ENCODE measurements at regions not wholly inside any gene's neighbourhood (a gene's known extent, or its start where the extent isn't known, plus 50 kb on each side); places are given as distances from the start of the nearest gene placed in this dataset.

DNA sequence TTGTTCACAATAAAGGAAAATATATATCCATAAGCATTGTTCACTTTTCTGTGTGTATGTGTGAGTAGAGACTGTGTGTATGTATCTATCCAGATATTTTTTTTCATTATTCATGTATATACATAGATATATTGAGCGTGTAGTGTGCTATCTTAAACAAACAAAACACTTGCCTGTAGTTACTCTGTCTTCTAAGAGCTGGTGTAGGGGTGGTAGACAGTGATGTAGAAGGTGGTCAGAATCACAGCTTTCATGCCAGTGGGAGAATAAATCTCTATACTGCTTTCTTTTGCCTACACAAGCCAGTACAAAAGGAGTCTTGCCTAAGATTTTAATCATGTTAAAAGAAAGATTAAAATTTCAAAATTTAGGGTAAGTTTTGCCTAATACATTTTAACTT, 122.0 kb downstream of the UCHL5 start:
- TF ChIP-seq, protein P1, sequence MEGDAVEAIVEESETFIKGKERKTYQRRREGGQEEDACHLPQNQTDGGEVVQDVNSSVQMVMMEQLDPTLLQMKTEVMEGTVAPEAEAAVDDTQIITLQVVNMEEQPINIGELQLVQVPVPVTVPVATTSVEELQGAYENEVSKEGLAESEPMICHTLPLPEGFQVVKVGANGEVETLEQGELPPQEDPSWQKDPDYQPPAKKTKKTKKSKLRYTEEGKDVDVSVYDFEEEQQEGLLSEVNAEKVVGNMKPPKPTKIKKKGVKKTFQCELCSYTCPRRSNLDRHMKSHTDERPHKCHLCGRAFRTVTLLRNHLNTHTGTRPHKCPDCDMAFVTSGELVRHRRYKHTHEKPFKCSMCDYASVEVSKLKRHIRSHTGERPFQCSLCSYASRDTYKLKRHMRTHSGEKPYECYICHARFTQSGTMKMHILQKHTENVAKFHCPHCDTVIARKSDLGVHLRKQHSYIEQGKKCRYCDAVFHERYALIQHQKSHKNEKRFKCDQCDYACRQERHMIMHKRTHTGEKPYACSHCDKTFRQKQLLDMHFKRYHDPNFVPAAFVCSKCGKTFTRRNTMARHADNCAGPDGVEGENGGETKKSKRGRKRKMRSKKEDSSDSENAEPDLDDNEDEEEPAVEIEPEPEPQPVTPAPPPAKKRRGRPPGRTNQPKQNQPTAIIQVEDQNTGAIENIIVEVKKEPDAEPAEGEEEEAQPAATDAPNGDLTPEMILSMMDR (IDR thresholded peaks at IDR 0.05), result no peak
- Mint-ChIP-seq H3K36me3 (ENCODE audit: low read depth) (no peaks in the 10 kb centered on the region), H3K4me1 (ENCODE audit: low read depth) (no peaks in the 10 kb centered on the region), H3K27ac (no peak overlapping the region), H3K27me3 (ENCODE audit: insufficient read depth) (no peaks in the 10 kb centered on the region; the same call in 1 of the 2 replicates), H3K4me3 (no peak overlapping the region), H3K9me3 (no peaks in the 10 kb centered on the region)
- no peak for DNase-seq

DNA sequence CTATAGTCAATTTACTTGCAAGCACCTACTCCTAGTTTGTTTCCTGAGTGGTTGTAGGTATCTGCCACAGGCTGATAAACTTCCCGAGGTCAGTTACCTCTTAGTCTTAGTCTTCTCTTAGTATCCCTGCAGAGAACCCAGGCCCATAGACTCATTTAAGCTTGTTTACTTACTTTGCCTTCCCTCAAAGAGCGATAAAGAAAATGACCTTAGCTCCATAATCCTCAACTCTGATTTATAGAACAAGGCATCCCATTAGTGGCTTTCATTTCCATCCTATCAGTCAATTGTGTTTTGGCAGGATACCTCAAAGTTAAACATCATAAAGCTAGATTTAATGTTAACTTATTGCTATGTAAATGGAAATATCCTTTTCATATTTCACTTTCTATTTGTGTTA, 119.7 kb downstream of the UCHL5 start:
- TF ChIP-seq, protein P1 (IDR thresholded peaks at IDR 0.05), result no peak
- H3K27ac Mint-ChIP-seq, result no peak overlapping the region
- no peaks in the 10 kb centered on the region; the same call in 1 of the 2 replicates for H3K27me3 Mint-ChIP-seq (ENCODE audit: insufficient read depth)
- H3K9me3 Mint-ChIP-seq, result no peaks in the 10 kb centered on the region
- H3K4me1 Mint-ChIP-seq (ENCODE audit: low read depth), result no peaks in the 10 kb centered on the region
- H3K36me3 Mint-ChIP-seq (ENCODE audit: low read depth), result no peaks in the 10 kb centered on the region
- DNase-seq, result no peak
- H3K4me3 Mint-ChIP-seq, result no peak overlapping the region

DNA sequence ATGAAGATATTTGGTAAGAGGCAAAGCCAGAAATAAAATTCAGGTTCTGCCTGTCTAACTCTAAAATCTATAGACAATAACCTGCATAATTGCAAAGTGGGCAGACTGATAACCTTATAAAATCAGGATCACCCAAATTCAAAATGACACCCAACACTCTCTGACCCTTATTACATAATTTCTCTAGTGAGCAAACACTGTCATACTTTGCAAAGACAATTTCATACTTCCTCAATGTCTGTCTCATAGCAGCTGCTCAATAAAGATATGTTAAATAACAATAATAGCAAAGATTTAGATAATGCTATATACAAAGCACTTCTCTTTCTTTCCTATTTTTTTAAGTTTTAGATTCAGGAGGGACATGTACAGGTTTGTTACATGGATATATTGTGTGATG, 118.5 kb downstream of the UCHL5 start:
- no peak overlapping the region for H3K27ac Mint-ChIP-seq
- H3K4me1 Mint-ChIP-seq (ENCODE audit: low read depth), result no peaks in the 10 kb centered on the region
- H3K9me3 Mint-ChIP-seq, result no peaks in the 10 kb centered on the region
- H3K27me3 Mint-ChIP-seq (ENCODE audit: insufficient read depth), result no peaks in the 10 kb centered on the region; the same call in 1 of the 2 replicates
- H3K4me3 Mint-ChIP-seq, result no peak overlapping the region
- no peak for DNase-seq
- H3K36me3 Mint-ChIP-seq (ENCODE audit: low read depth), result no peaks in the 10 kb centered on the region
- TF ChIP-seq, protein P1 (IDR thresholded peaks at IDR 0.05), result no peak

DNA sequence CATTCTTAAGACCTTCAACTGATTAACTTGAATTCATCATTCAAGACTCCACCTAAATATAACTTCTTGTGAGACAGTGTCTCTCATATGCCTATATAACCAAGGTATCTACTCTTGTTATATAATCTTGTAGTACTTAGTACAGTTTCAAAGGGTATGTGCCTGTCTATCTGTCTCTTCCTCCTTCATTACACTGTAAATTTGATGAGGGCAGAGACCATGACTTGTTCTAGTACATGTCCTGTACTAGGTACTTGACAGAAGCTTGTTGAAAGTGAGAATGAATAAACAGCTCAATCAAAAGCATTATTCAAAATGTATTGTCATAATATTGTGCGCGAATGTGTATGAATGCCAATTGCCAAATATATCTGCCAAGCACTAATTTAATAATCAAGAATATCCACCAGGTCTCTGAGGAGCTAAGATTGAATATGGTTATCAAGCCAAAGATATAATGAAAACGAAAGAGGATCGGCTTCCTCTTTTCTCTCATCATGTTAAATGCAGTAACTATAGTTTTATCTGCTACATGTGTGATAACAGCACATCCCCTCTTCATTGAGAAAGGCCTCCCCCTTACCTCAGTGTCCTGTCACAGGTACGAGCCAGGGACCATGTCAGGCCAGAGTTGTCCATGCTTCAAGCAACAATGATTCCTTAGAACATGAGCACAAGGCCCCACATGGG, 117.3 kb downstream of the UCHL5 start:
- H3K27me3 Mint-ChIP-seq (ENCODE audit: insufficient read depth), result no peaks in the 10 kb centered on the region; the same call in none of the 2 replicates
- H3K9me3 Mint-ChIP-seq, result no peaks in the 10 kb centered on the region
- H3K4me3 Mint-ChIP-seq, result no peak overlapping the region
- no peak overlapping the region for H3K27ac Mint-ChIP-seq
- no peaks in the 10 kb centered on the region for H3K4me1 Mint-ChIP-seq (ENCODE audit: low read depth)
- no peaks in the 10 kb centered on the region for H3K36me3 Mint-ChIP-seq (ENCODE audit: low read depth)
- TF ChIP-seq, protein P1 (IDR thresholded peaks at IDR 0.05), result no peak
- no peak for DNase-seq

DNA sequence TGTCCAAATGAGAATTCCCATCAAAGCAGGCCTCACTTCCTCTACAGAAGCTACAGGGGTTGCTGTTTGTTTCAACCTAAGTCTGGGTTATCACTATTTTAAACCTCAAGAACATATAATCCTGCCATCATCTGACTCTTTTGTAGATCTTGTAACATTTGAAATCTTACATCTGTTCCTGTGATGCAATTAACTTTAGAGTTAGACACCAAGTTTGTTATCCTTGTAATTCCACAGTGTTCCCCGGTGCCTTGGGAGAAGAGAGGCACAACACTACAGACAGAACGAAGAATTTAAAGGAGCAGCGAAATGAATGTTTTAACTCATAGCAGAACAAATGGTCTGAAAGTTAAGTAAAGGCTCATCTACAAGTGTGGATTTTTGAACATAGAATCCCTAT, 116.1 kb downstream of the UCHL5 start:
- H3K27me3 Mint-ChIP-seq (ENCODE audit: insufficient read depth), result no peaks in the 10 kb centered on the region; the same call in none of the 2 replicates
- H3K9me3 Mint-ChIP-seq, result no peaks in the 10 kb centered on the region
- no peak for DNase-seq
- no peaks in the 10 kb centered on the region for H3K4me1 Mint-ChIP-seq (ENCODE audit: low read depth)
- TF ChIP-seq, protein P1 (IDR thresholded peaks at IDR 0.05), result no peak
- H3K27ac Mint-ChIP-seq, result no peak overlapping the region
- H3K36me3 Mint-ChIP-seq (ENCODE audit: low read depth), result no peaks in the 10 kb centered on the region
- no peak overlapping the region for H3K4me3 Mint-ChIP-seq

Measured in HFFc6 (cell line).